HEK293 (cell line): ENCODE measurements at regions not wholly inside any gene's neighbourhood (a gene's known extent, or its start where the extent isn't known, plus 50 kb on each side); places are given as distances from the start of the nearest gene placed in this dataset.

ENCODE experiments used
- CTCF ChIA-PET: fragments of 350-600 bp; formaldehyde crosslinking; extraction: SDS; loops from one replicate; lab custom pipeline; 2021; ENCODE audit warnings: antibody characterized with exemption; lab: Yijun Ruan, JAX
- POLR2A ChIA-PET: fragments of 300-600 bp; formaldehyde crosslinking; extraction: SDS; loops from one replicate; lab custom pipeline; 2020; ENCODE audit warnings: antibody characterized with exemption, inconsistent platforms; lab: Yijun Ruan, JAX
- H3K27ac ChIP-seq: fragments of 200-500 bp; sonication (Bioruptor generic); 2 replicates; pipeline ENCODE4 v1.5.1; 2014; ENCODE audit warnings: low read depth, low read length, control low read depth, inconsistent platforms; ENCODE audit errors: extremely low read depth
- H3K36me3 ChIP-seq, 2 experiments: fragments of 200-500 bp in 1 of 2; sonication (Bioruptor generic) in 1 of 2; 1 replicate in 1 of 2; 2 replicates in 1 of 2; pipeline ENCODE4 v1.5.1; 2014 to 2017; ENCODE audit warnings: inconsistent platforms in 2 of 2, low read length in 2 of 2; ENCODE audit not compliant: control insufficient read depth in 2 of 2, insufficient read depth in 1 of 2
- H3K4me1 ChIP-seq: fragments of 200-500 bp; sonication (Bioruptor generic); 2 replicates; pipeline ENCODE4 v1.5.1; 2014; ENCODE audit warnings: mild to moderate bottlenecking, low read length, inconsistent platforms; ENCODE audit not compliant: control insufficient read depth, insufficient read depth
- H3K4me3 ChIP-seq: 2 replicates; pipeline ENCODE4 v1.5.1; 2011; ENCODE audit warnings: low read depth, mild to moderate bottlenecking, control low read depth, low read length, moderate library complexity
- H3K9me3 ChIP-seq: fragments of 200-500 bp; sonication (Bioruptor generic); 2 replicates; pipeline ENCODE4 v1.5.1; 2014; ENCODE audit warnings: low read depth, low read length, inconsistent platforms; ENCODE audit not compliant: control insufficient read depth, insufficient read depth
- BCL11B ChIP-seq: fragments of 450-650 bp; formaldehyde crosslinking; IDR thresholded peaks from 2 replicates; pipeline ENCODE4 v1.5.1; 2016; ENCODE audit warnings: low read depth, missing biosample characterization, missing genetic modification characterization
- GLI2 ChIP-seq: fragments of 450-650 bp; formaldehyde crosslinking; IDR thresholded peaks from 2 replicates; pipeline ENCODE4; 2017; ENCODE audit warnings: missing biosample characterization, missing genetic modification characterization, low read depth, borderline replicate concordance
- IKZF3 ChIP-seq: fragments of 450-650 bp; IDR thresholded peaks from 2 replicates; pipeline ENCODE4 v1.5.0; 2018; ENCODE audit warnings: missing biosample characterization, mild to moderate bottlenecking, missing genetic modification characterization, moderate library complexity
- KLF9 ChIP-seq: fragments of 450-650 bp; formaldehyde crosslinking; IDR thresholded peaks from 2 replicates; pipeline ENCODE4 v1.5.1; 2016; ENCODE audit warnings: missing biosample characterization, missing genetic modification characterization, low read depth
- PBX3 ChIP-seq: sonication (generic); formaldehyde crosslinking; IDR thresholded peaks from 2 replicates; pipeline ENCODE4 v1.8.1; 2022; ENCODE audit warnings: mild to moderate bottlenecking, moderate library complexity, missing genetic modification reagents
- SETDB1 ChIP-seq: IDR thresholded peaks from one replicate; pipeline ENCODE4 v1.6.1; 2017; ENCODE audit warnings: mild to moderate bottlenecking, low read length, moderate library complexity, mixed read lengths; ENCODE audit not compliant: insufficient read length
- ZBTB26 ChIP-seq: fragments of 450-650 bp; formaldehyde crosslinking; optimal IDR thresholded peaks from 2 replicates; pipeline ENCODE3; 2016; ENCODE audit warnings: missing biosample characterization, mild to moderate bottlenecking, missing genetic modification characterization
- ZBTB8A ChIP-seq: fragments of 450-650 bp; formaldehyde crosslinking; IDR thresholded peaks from 2 replicates; pipeline ENCODE4 v1.5.1; 2016; ENCODE audit warnings: missing biosample characterization, missing genetic modification characterization
- ZFP37 ChIP-seq: fragments of 450-650 bp; formaldehyde crosslinking; IDR thresholded peaks from 2 replicates; pipeline ENCODE4 v1.5.1; 2016; ENCODE audit warnings: missing biosample characterization, missing genetic modification characterization
- ZFP41 ChIP-seq: fragments of 450-650 bp; formaldehyde crosslinking; IDR thresholded peaks from 2 replicates; pipeline ENCODE4 v1.5.1; 2016; ENCODE audit warnings: missing biosample characterization, missing genetic modification characterization, borderline replicate concordance
- ZFP69B ChIP-seq: fragments of 450-650 bp; formaldehyde crosslinking; IDR thresholded peaks from 2 replicates; pipeline ENCODE4 v1.5.1; 2016; ENCODE audit warnings: missing biosample characterization, missing genetic modification characterization
- ZNF140 ChIP-seq: fragments of 450-650 bp; formaldehyde crosslinking; IDR thresholded peaks from 2 replicates; pipeline ENCODE4 v1.5.1; 2016; ENCODE audit warnings: missing biosample characterization, missing genetic modification characterization
- ZNF223 ChIP-seq: fragments of 450-650 bp; formaldehyde crosslinking; IDR thresholded peaks from 2 replicates; pipeline ENCODE4 v1.5.1; 2016; ENCODE audit warnings: missing biosample characterization, missing genetic modification characterization
- ZNF324 ChIP-seq: fragments of 450-650 bp; formaldehyde crosslinking; IDR thresholded peaks from 2 replicates; pipeline ENCODE4 v1.5.1; 2016; ENCODE audit warnings: missing biosample characterization, missing genetic modification characterization
- ZNF335 ChIP-seq: fragments of 450-650 bp; formaldehyde crosslinking; conservative IDR thresholded peaks from 2 replicates; pipeline ENCODE4 v1.5.1; 2016; ENCODE audit warnings: missing biosample characterization, missing genetic modification characterization
- ZNF362 ChIP-seq: fragments of 450-650 bp; formaldehyde crosslinking; IDR thresholded peaks from 2 replicates; pipeline ENCODE4 v1.5.1; 2016; ENCODE audit warnings: missing biosample characterization, missing genetic modification characterization
- ZNF404 ChIP-seq: fragments of 450-650 bp; formaldehyde crosslinking; IDR thresholded peaks from 2 replicates; pipeline ENCODE4 v1.5.1; 2017; ENCODE audit warnings: missing biosample characterization, missing genetic modification characterization
- ZNF596 ChIP-seq: fragments of 450-650 bp; IDR thresholded peaks from 2 replicates; pipeline ENCODE4 v1.5.0; 2018; ENCODE audit warnings: missing biosample characterization, mild to moderate bottlenecking, missing genetic modification characterization, moderate library complexity
- ZNF701 ChIP-seq: fragments of 450-650 bp; formaldehyde crosslinking; IDR thresholded peaks from 2 replicates; pipeline ENCODE4 v1.5.1; 2016; ENCODE audit warnings: missing biosample characterization, missing genetic modification characterization
- ZNF837 ChIP-seq: fragments of 450-650 bp; formaldehyde crosslinking; IDR thresholded peaks from 2 replicates; pipeline ENCODE4 v1.5.1; 2016; ENCODE audit warnings: missing biosample characterization, missing genetic modification characterization
- TF ChIP-seq, protein P1 (sequence below): fragments of 450-650 bp; formaldehyde crosslinking; IDR thresholded peaks from 2 replicates; pipeline ENCODE4 v1.5.1; 2017; ENCODE audit warnings: missing biosample characterization, missing genetic modification characterization
- TF ChIP-seq, protein P2 (sequence below): fragments of 450-650 bp; formaldehyde crosslinking; IDR thresholded peaks from 2 replicates; pipeline ENCODE4 v1.5.1; 2016; ENCODE audit warnings: missing biosample characterization, missing genetic modification characterization
- TF ChIP-seq, protein P3 (sequence below): fragments of 450-650 bp; formaldehyde crosslinking; IDR thresholded peaks from 2 replicates; pipeline ENCODE4 v1.5.1; 2017; ENCODE audit warnings: missing biosample characterization, missing genetic modification characterization
- TF ChIP-seq, protein P4 (sequence below): fragments of 450-650 bp; formaldehyde crosslinking; IDR thresholded peaks from 2 replicates; pipeline ENCODE4 v1.5.1; 2016; ENCODE audit warnings: missing biosample characterization, missing genetic modification characterization

DNA sequence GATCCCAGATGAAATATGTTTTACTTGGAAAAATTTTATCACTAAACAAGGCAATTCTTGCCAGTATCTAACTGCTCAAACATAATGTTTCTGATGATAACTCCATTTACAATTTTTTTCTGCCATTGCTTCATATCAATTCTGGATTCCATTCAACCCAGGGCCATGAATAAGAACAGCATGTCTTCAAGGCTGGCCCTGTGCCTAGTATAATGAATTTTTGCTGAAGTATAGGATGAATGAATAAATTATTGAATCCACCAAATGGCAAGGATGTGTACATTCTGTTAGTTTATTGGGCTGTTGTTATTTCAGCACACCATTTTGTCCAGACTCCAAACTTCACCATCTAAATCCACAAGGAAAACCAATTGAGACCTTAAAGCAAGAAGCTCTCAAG, 414.7 kb downstream of the HS3ST3B1 start (continued):
- TF ChIP-seq ZBTB26 (tag by site-specific recombination) = no peak
- no peak for TF ChIP-seq ZNF837 (tag by site-specific recombination)
- no peak for TF ChIP-seq IKZF3 (tag by site-specific recombination)
- TF ChIP-seq, protein P1, sequence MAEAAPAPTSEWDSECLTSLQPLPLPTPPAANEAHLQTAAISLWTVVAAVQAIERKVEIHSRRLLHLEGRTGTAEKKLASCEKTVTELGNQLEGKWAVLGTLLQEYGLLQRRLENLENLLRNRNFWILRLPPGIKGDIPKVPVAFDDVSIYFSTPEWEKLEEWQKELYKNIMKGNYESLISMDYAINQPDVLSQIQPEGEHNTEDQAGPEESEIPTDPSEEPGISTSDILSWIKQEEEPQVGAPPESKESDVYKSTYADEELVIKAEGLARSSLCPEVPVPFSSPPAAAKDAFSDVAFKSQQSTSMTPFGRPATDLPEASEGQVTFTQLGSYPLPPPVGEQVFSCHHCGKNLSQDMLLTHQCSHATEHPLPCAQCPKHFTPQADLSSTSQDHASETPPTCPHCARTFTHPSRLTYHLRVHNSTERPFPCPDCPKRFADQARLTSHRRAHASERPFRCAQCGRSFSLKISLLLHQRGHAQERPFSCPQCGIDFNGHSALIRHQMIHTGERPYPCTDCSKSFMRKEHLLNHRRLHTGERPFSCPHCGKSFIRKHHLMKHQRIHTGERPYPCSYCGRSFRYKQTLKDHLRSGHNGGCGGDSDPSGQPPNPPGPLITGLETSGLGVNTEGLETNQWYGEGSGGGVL (tag by site-specific recombination) = no peak
- no peak for TF ChIP-seq ZNF404 (tag by site-specific recombination)
- TF ChIP-seq GLI2 (tag by site-specific recombination) = no peak

- no peak overlapping the region for H3K4me3 ChIP-seq
- no peaks in the 10 kb centered on the region for H3K4me1 ChIP-seq
- ChIA-PET CTCF (no interaction called here), POLR2A (no interaction called here)
- TF ChIP-seq ZNF335 (no peak), BCL11B (no peak), ZNF701 (tag by site-specific recombination) (no peak), ZNF837 (tag by site-specific recombination) (no peak), ZFP69B (no peak), ZFP41 (tag by site-specific recombination) (no peak), ZNF223 (tag by site-specific recombination) (no peak), IKZF3 (tag by site-specific recombination) (no peak), PBX3 (CRISPR knock-in tag) (no peak), ZBTB8A (no peak), ZFP37 (no peak), SETDB1 (no peak), ZNF596 (no peak), ZNF324 (tag by site-specific recombination) (no peak), ZNF362 (no peak), KLF9 (tag by site-specific recombination) (no peak), ZNF140 (tag by site-specific recombination) (no peak)
- TF ChIP-seq, protein P2, sequence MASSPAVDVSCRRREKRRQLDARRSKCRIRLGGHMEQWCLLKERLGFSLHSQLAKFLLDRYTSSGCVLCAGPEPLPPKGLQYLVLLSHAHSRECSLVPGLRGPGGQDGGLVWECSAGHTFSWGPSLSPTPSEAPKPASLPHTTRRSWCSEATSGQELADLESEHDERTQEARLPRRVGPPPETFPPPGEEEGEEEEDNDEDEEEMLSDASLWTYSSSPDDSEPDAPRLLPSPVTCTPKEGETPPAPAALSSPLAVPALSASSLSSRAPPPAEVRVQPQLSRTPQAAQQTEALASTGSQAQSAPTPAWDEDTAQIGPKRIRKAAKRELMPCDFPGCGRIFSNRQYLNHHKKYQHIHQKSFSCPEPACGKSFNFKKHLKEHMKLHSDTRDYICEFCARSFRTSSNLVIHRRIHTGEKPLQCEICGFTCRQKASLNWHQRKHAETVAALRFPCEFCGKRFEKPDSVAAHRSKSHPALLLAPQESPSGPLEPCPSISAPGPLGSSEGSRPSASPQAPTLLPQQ (tag by site-specific recombination) = no peak
- TF ChIP-seq, protein P3, sequence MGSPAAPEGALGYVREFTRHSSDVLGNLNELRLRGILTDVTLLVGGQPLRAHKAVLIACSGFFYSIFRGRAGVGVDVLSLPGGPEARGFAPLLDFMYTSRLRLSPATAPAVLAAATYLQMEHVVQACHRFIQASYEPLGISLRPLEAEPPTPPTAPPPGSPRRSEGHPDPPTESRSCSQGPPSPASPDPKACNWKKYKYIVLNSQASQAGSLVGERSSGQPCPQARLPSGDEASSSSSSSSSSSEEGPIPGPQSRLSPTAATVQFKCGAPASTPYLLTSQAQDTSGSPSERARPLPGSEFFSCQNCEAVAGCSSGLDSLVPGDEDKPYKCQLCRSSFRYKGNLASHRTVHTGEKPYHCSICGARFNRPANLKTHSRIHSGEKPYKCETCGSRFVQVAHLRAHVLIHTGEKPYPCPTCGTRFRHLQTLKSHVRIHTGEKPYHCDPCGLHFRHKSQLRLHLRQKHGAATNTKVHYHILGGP (tag by site-specific recombination) = no peak
- TF ChIP-seq, protein P4, sequence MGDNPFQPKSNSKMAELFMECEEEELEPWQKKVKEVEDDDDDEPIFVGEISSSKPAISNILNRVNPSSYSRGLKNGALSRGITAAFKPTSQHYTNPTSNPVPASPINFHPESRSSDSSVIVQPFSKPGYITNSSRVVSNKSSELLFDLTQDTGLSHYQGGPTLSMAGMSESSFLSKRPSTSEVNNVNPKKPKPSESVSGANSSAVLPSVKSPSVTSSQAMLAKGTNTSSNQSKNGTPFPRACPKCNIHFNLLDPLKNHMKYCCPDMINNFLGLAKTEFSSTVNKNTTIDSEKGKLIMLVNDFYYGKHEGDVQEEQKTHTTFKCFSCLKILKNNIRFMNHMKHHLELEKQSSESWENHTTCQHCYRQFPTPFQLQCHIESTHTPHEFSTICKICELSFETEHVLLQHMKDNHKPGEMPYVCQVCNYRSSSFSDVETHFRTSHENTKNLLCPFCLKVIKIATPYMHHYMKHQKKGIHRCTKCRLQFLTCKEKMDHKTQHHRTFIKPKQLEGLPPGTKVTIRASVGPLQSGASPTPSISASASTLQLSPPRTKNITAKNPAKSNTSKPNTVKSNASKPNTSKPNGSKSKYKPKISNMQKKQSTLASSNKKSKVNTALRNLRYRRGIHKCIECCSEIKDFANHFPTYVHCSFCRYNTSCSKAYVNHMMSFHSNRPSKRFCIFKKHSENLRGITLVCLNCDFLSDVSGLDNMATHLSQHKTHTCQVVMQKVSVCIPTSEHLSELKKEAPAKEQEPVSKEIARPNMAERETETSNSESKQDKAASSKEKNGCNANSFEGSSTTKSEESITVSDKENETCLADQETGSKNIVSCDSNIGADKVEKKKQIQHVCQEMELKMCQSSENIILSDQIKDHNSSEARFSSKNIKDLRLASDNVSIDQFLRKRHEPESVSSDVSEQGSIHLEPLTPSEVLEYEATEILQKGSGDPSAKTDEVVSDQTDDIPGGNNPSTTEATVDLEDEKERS (tag by site-specific recombination) = no peak
- no peaks in the 10 kb centered on the region for H3K36me3 ChIP-seq
- no peak overlapping the region for H3K27ac ChIP-seq
- H3K9me3 ChIP-seq = no peaks in the 10 kb centered on the region
Observed at GRCh38 chr17:14712611-14713021, 411.7 kb downstream of the HS3ST3B1 start.
